ENCODE measurements at regions not wholly inside any gene's neighbourhood (a gene's known extent, or its start where the extent isn't known, plus 50 kb on each side); places are given as distances from the start of the nearest gene placed in this dataset.

GRCh38 chr5:1647580-1647979, 123.8 kb upstream of the LPCAT1 start:
- Histone ChIP-seq H4K20me1 (ENCODE audit: insufficient read depth) (no peaks in the 10 kb centered on the region), H3K4me1 (ENCODE audit: control insufficient read depth in 1 of 2, insufficient read depth in 2 of 2, low read depth in 1 of 2, low read length in 1 of 2) (peaks cover 0 to 4% of the 10 kb centered on the region in 2 experiments; a peak in 1 of 4 replicates), H3K27ac (ENCODE audit: low read depth in 2 of 2, low read length in 1 of 2) (no peak overlapping the region), H3K9me3 (no peaks in the 10 kb centered on the region), H3K79me2 (ENCODE audit: insufficient read depth) (no peaks in the 10 kb centered on the region), H3K9me2 (no peaks in the 10 kb centered on the region), H3K4me3 (ENCODE audit: low read depth in 2 of 2, low read length in 1 of 2) (no peak overlapping the region), H3K36me3 (replicated peaks in 1 of 2; ENCODE audit: control insufficient read depth in 1 of 2, insufficient read depth in 2 of 2, low read length in 1 of 2) (no peaks in the 10 kb centered on the region), H2AFZ (ENCODE audit: low read depth) (no peak overlapping the region), H3F3A (replicated peaks; ENCODE audit: insufficient read depth) (no peaks in the 10 kb centered on the region), H3K9ac (no peak overlapping the region), H3K4me2 (no peak overlapping the region), H3K27me3 (ENCODE audit: insufficient read depth) (peaks cover 39% of the 10 kb centered on the region)
- CTCF ChIA-PET: no interaction called here
- POLR2A ChIA-PET: no interaction called here
- TF ChIP-seq SMC3 (IDR thresholded peaks at IDR 0.05; ENCODE audit: low read depth, low read length) (no peak), RCOR1 (IDR thresholded peaks at IDR 0.05; ENCODE audit: low read length) (no peak), GATA2 (CRISPR knock-in tag; IDR thresholded peaks at IDR 0.05) (no peak), JUND (IDR thresholded peaks at IDR 0.05) (no peak), EP300 (IDR thresholded peaks at IDR 0.05; ENCODE audit: borderline replicate concordance in 1 of 2, low read depth in 1 of 2, low read length in 1 of 2) (no peak), USF1 (IDR thresholded peaks at IDR 0.05; ENCODE audit: borderline replicate concordance, low read depth) (no peak), MEF2A (IDR thresholded peaks at IDR 0.05; ENCODE audit: borderline replicate concordance, low read depth) (no peak), YY1 (IDR thresholded peaks at IDR 0.05; ENCODE audit: low read depth) (no peak), SIN3A (IDR thresholded peaks at IDR 0.05; ENCODE audit: borderline replicate concordance, low read depth, low read length) (no peak), EZH2phosphoT487 (IDR thresholded peaks at IDR 0.05; ENCODE audit: borderline replicate concordance, low read depth) (no peak)
- no peak for DNase-seq
- 30% methylated on average over 9 of the region's 9 CpGs for WGBS (ENCODE audit: low lambda C conversion rate)

- ChIA-PET CTCF (interaction anchor here (0.5 to 3.6 kb wide), 64 partner anchors 8 to 735 kb away, joined by 3 to 38 read pairs (median 4); partner anchors contain the start of genes CLPTM1L, LPCAT1 and SLC6A19), POLR2A (no interaction called here)
- peak; percentile 91 for DNase-seq
These were observed 121.2 kb upstream of the LPCAT1 start for GRCh38 chr5:1644810-1645571.

More at GRCh38 chr5:1644810-1645571, 121.2 kb upstream of the LPCAT1 start:
- Histone ChIP-seq H3K9ac (no peak overlapping the region), H3K4me1 (ENCODE audit: control insufficient read depth in 1 of 2, insufficient read depth in 2 of 2, low read depth in 1 of 2, low read length in 1 of 2) (peaks cover 0 to 4% of the 10 kb centered on the region in 2 experiments; a peak in 1 of 4 replicates), H3K27ac (ENCODE audit: low read depth in 2 of 2, low read length in 1 of 2) (no peak overlapping the region), H2AFZ (ENCODE audit: low read depth) (peak overlapping the region; percentile 70; the same call in 1 of the 2 replicates), H3K9me3 (no peaks in the 10 kb centered on the region), H3K4me2 (peak overlapping the region; percentile 87), H3K4me3 (ENCODE audit: low read depth in 2 of 2, low read length in 1 of 2) (peak overlapping the region; percentile 22 to 54; a peak in 3 of 4 replicates), H3F3A (replicated peaks; ENCODE audit: insufficient read depth) (no peaks in the 10 kb centered on the region), H3K27me3 (ENCODE audit: insufficient read depth) (peaks cover 25% of the 10 kb centered on the region), H3K36me3 (replicated peaks in 1 of 2; ENCODE audit: control insufficient read depth in 1 of 2, insufficient read depth in 2 of 2, low read length in 1 of 2) (no peaks in the 10 kb centered on the region), H3K79me2 (ENCODE audit: insufficient read depth) (no peaks in the 10 kb centered on the region), H3K9me2 (no peaks in the 10 kb centered on the region), H4K20me1 (ENCODE audit: insufficient read depth) (no peaks in the 10 kb centered on the region)
- TF ChIP-seq, protein P1, sequence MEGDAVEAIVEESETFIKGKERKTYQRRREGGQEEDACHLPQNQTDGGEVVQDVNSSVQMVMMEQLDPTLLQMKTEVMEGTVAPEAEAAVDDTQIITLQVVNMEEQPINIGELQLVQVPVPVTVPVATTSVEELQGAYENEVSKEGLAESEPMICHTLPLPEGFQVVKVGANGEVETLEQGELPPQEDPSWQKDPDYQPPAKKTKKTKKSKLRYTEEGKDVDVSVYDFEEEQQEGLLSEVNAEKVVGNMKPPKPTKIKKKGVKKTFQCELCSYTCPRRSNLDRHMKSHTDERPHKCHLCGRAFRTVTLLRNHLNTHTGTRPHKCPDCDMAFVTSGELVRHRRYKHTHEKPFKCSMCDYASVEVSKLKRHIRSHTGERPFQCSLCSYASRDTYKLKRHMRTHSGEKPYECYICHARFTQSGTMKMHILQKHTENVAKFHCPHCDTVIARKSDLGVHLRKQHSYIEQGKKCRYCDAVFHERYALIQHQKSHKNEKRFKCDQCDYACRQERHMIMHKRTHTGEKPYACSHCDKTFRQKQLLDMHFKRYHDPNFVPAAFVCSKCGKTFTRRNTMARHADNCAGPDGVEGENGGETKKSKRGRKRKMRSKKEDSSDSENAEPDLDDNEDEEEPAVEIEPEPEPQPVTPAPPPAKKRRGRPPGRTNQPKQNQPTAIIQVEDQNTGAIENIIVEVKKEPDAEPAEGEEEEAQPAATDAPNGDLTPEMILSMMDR (IDR thresholded peaks at IDR 0.05): peak; percentile 73
- TF ChIP-seq TEAD4 (IDR thresholded peaks at IDR 0.05; ENCODE audit: borderline replicate concordance, insufficient read depth): no peak
- TF ChIP-seq RAD21 (IDR thresholded peaks at IDR 0.05; ENCODE audit: low read length): peak; percentile 84
- no peak for TF ChIP-seq EP300 (IDR thresholded peaks at IDR 0.05; ENCODE audit: borderline replicate concordance in 1 of 2, low read depth in 1 of 2, low read length in 1 of 2)
- peak; percentile 65 for TF ChIP-seq SMC3 (IDR thresholded peaks at IDR 0.05; ENCODE audit: low read depth, low read length)
- no peak for TF ChIP-seq FOXM1 (IDR thresholded peaks at IDR 0.05; ENCODE audit: low read depth)
- no peak for TF ChIP-seq USF1 (IDR thresholded peaks at IDR 0.05; ENCODE audit: borderline replicate concordance, low read depth)
- no peak for TF ChIP-seq NRF1 (IDR thresholded peaks at IDR 0.05; ENCODE audit: low read depth, low read length)
- TF ChIP-seq IRF3 (IDR thresholded peaks at IDR 0.05; ENCODE audit: low read depth, low read length): no peak
- WGBS (ENCODE audit: low lambda C conversion rate): 3% methylated on average over 39 of the region's 52 CpGs
